GM12878 (cell line): ENCODE measurements at regions not wholly inside any gene's neighbourhood (a gene's known extent, or its start where the extent isn't known, plus 50 kb on each side); places are given as distances from the start of the nearest gene placed in this dataset.

Experiments used
- ATAC-seq: fragments of 200-7000 bp; cut with Tn5 transposase; 3 replicates; pipeline ENCODE4 v1.9.1; 2020; ENCODE audit warnings: mild to moderate bottlenecking, moderate library complexity
- BruUV-seq: library from RNA; stranded (reverse); fragments of 400-500 nt; replicated peaks from 2 replicates; lab custom pipeline; 2021; lab: Mats Ljungman, UMichigan
- CTCF ChIA-PET: fragments of 300-600 bp; sonication (Branson Sonifier 250); formaldehyde crosslinking; extraction: SDS; loops from one replicate; lab custom pipeline; 2021; ENCODE audit warnings: inconsistent platforms; lab: Yijun Ruan, JAX
- POLR2A ChIA-PET: fragments of 350-600 bp; formaldehyde crosslinking; extraction: SDS; loops from one replicate; lab custom pipeline; 2021; ENCODE audit warnings: inconsistent platforms; lab: Charles Lee
- RAD21 ChIA-PET: fragments of 300-600 bp; sonication (Branson Sonifier 250); formaldehyde crosslinking; loops from one replicate; lab custom pipeline; 2023; ENCODE audit warnings: antibody characterized with exemption; ENCODE audit not compliant: unreplicated experiment; lab: Charles Lee
- SMC1A ChIA-PET: fragments of 300-600 bp; sonication (Branson Sonifier 250); formaldehyde crosslinking; loops from one replicate; lab custom pipeline; 2023; ENCODE audit not compliant: unreplicated experiment, uncharacterized antibody; lab: Charles Lee
- DNase-seq: peaks from one replicate; pipeline ENCODE4 v3.0.0-alpha.2; 2011; ENCODE audit warnings: low read depth, low spot score
- FAIRE-seq: peaks from 3 replicates; lab custom pipeline; 2011; peaks lifted over from hg19 to GRCh38; lab: Jason Lieb, UNC
- H2AFZ ChIP-seq: 2 replicates; pipeline ENCODE4 v1.6.0; 2011; ENCODE audit warnings: low read depth, low read length, control low read depth; ENCODE audit not compliant: control insufficient read depth
- H3K27ac ChIP-seq: 2 replicates; pipeline ENCODE4 v1.5.1; 2011; ENCODE audit warnings: control low read depth; ENCODE audit not compliant: control insufficient read depth, insufficient read depth
- H3K27me3 ChIP-seq, 2 experiments: replicated peaks in 1 of 2; 2 replicates each; pipeline versions ENCODE4 v1.6.0 to v1.6.1; 2011; ENCODE audit warnings: low read length in 1 of 2; ENCODE audit not compliant: control insufficient read depth in 2 of 2, insufficient read depth in 2 of 2
- H3K36me3 ChIP-seq, 2 experiments: 2 replicates each; pipeline ENCODE4 v1.5.1; 2011; ENCODE audit warnings: low read length in 1 of 2; ENCODE audit not compliant: control insufficient read depth in 2 of 2, insufficient read depth in 2 of 2
- H3K4me1 ChIP-seq: 2 replicates; pipeline ENCODE4 v1.6.1; 2011; ENCODE audit warnings: mild to moderate bottlenecking, low read length, moderate library complexity, mixed read lengths; ENCODE audit not compliant: control insufficient read depth, insufficient read depth
- H3K4me2 ChIP-seq: 2 replicates; pipeline ENCODE4 v1.6.0; 2011; ENCODE audit warnings: control low read depth; ENCODE audit not compliant: control insufficient read depth, insufficient read depth
- H3K4me3 ChIP-seq: fragments of 200-600 bp; sonication (generic); 2 replicates; pipeline ENCODE4 v1.5.1; 2016
- H3K79me2 ChIP-seq: 2 replicates; pipeline ENCODE4 v1.6.0; 2011; ENCODE audit warnings: low read length; ENCODE audit not compliant: control insufficient read depth, insufficient read depth
- H3K9ac ChIP-seq: 2 replicates; pipeline ENCODE4 v1.8.0; 2011; ENCODE audit warnings: low read length, control low read depth, mixed read lengths; ENCODE audit not compliant: control insufficient read depth, insufficient read depth
- H3K9me3 ChIP-seq: replicated peaks from 3 replicates; pipeline ENCODE4 v1.5.1; 2011; ENCODE audit warnings: mild to moderate bottlenecking, low read length; ENCODE audit not compliant: control insufficient read depth, insufficient read depth
- H4K20me1 ChIP-seq: 2 replicates; pipeline ENCODE4 v1.6.0; 2011; ENCODE audit not compliant: control insufficient read depth, insufficient read depth
- BHLHE40 ChIP-seq, 2 experiments: fragments of 450-650 bp in 1 of 2; IDR thresholded peaks; 2 replicates each; pipeline ENCODE4 v1.6.1; 2011 to 2017; ENCODE audit warnings: low read depth in 2 of 2, borderline replicate concordance in 1 of 2, improper control_type of control experiment in 1 of 2, low read length in 1 of 2, mild to moderate bottlenecking in 1 of 2
- CHD2 ChIP-seq: IDR thresholded peaks from 2 replicates; pipeline ENCODE4 v1.6.1; 2011; ENCODE audit warnings: low read depth, low read length, improper control_type of control experiment, borderline replicate concordance
- CREB1 ChIP-seq: IDR thresholded peaks from 2 replicates; pipeline ENCODE4 v1.6.1; 2012; ENCODE audit warnings: low read depth, mild to moderate bottlenecking, inconsistent platforms
- ETV6 ChIP-seq, 2 experiments: fragments of 450-650 bp in 1 of 2; IDR thresholded peaks in 1 of 2; conservative IDR thresholded peaks in 1 of 2; 2 replicates each; pipeline ENCODE4 v1.6.1; 2014; ENCODE audit warnings: antibody characterized with exemption in 1 of 2, borderline replicate concordance in 1 of 2, low read depth in 1 of 2, mild to moderate bottlenecking in 1 of 2, moderate library complexity in 1 of 2
- GABPA ChIP-seq: IDR thresholded peaks from 2 replicates; pipeline ENCODE4 v1.6.1; 2014; ENCODE audit warnings: antibody characterized with exemption, low read depth, mild to moderate bottlenecking, inconsistent platforms
- GATAD2B ChIP-seq: fragments of 450-650 bp; conservative IDR thresholded peaks from 2 replicates; pipeline ENCODE4 v1.6.1; 2017; ENCODE audit warnings: low read depth, mild to moderate bottlenecking, moderate library complexity
- MYC ChIP-seq: IDR thresholded peaks from 2 replicates; pipeline ENCODE4 v1.6.1; 2011; ENCODE audit warnings: mild to moderate bottlenecking, low read length, moderate library complexity, inconsistent platforms; ENCODE audit not compliant: insufficient read depth, insufficient replicate concordance, insufficient read length, severe bottlenecking
- NBN ChIP-seq: fragments of 450-650 bp; IDR thresholded peaks from 2 replicates; pipeline ENCODE4 v1.6.1; 2016
- POLR2AphosphoS2 ChIP-seq: IDR thresholded peaks from 2 replicates; pipeline ENCODE4 v1.6.1; 2011; ENCODE audit warnings: low read depth, mild to moderate bottlenecking, low read length, improper control_type of control experiment, moderate library complexity
- POLR2AphosphoS5 ChIP-seq: IDR thresholded peaks from 2 replicates; pipeline ENCODE4 v1.6.1; 2011; ENCODE audit warnings: mild to moderate bottlenecking, low read length, inconsistent platforms
- ZNF207 ChIP-seq: fragments of 450-650 bp; IDR thresholded peaks from 2 replicates; pipeline ENCODE4 v1.6.1; 2014; ENCODE audit warnings: antibody characterized with exemption, mild to moderate bottlenecking, borderline replicate concordance
- ZNF217 ChIP-seq: fragments of 450-650 bp; IDR thresholded peaks from 2 replicates; pipeline ENCODE4 v1.6.1; 2017; ENCODE audit warnings: antibody characterized with exemption, mild to moderate bottlenecking
- ZNF274 ChIP-seq: IDR thresholded peaks from one replicate; pipeline ENCODE4 v1.8.0; 2011; ENCODE audit not compliant: insufficient read length, insufficient read depth
- WGBS: methylation state at CpG from one replicate; pipeline ENCODE4 v1.1.6; 2016; ENCODE audit warnings: low lambda C conversion rate; ENCODE audit not compliant: insufficient replicate concordance, insufficient coverage; ENCODE audit errors: missing lambda C conversion rate; 5-methylcytosine and 5-hydroxymethylcytosine counted together
- in situ Hi-C: fragments of 300-500 bp; cut with MboI; formaldehyde crosslinking; loops from 9 replicates; pipeline ENCODE4 v1.14.3; 2018; ENCODE audit warnings: mixed read lengths
- intact Hi-C: fragments of 100-400 bp; cut with micrococcal nuclease; formaldehyde crosslinking; loops from one replicate; pipeline ENCODE4 v1.14.2; 2022; ENCODE audit not compliant: unreplicated experiment
- TF ChIP-seq, protein P1 (sequence below): IDR thresholded peaks from 2 replicates; pipeline ENCODE4 v1.6.1; 2012; ENCODE audit warnings: low read depth, low read length, improper control_type of control experiment
- TF ChIP-seq, protein P2 (sequence below): IDR thresholded peaks from 2 replicates; pipeline ENCODE4 v1.6.1; 2011; ENCODE audit warnings: borderline replicate concordance, low read depth, mild to moderate bottlenecking, moderate library complexity, low read length; ENCODE audit not compliant: insufficient read depth, poor library complexity, severe bottlenecking
- TF ChIP-seq, protein P3 (sequence below): fragments of 150-350 bp; IDR thresholded peaks from 2 replicates; pipeline ENCODE4 v1.6.1; 2016; ENCODE audit warnings: low read depth, low read length

DNA sequence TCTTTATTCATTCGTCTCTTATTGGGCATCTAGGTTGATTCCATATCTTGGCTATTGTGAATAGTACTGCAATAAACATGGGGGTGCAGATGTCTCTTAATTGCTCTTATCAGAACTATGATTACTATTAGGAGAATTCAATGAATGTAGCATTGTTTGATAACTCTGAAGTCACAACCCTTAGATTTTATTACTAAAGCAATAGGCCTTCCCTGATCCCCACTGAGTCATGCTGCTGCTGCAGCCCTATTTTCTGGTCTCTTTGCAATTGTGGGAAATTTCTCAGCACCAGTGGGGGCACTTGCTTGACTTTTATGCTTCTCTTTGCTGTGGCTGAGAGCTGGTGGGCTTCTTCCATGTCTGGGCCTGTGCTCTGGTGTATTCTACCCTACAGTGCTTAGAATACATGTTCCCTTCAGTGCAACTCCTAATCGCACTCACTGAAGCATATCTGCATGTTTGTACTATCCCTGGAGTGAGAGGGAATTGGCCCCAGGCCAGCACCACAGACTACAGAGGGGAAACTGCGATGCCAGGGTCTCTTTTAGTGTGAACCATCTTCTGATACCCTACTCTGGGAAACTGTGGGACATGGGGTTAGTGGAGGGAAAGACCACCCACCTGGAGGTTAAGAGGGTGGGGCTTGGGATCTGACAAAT lies 52.2 kb upstream of the ROR1 start (continued):
- TF ChIP-seq GATAD2B (no peak), CREB1 (no peak), ZNF207 (no peak), MYC (no peak), BHLHE40 (IDR thresholded peaks at IDR 0.05; ENCODE audit: borderline replicate concordance in 1 of 2, low read depth in 2 of 2, low read length in 1 of 2) (no peak), POLR2AphosphoS5 (no peak), GABPA (no peak), ETV6 (conservative IDR thresholded peaks at IDR 0.05 in 1 of 2, IDR thresholded peaks at IDR 0.05 in 1 of 2; ENCODE audit: borderline replicate concordance in 1 of 2, low read depth in 1 of 2) (no peak), NBN (no peak), CHD2 (no peak), POLR2AphosphoS2 (no peak)
- TF ChIP-seq, protein P1, sequence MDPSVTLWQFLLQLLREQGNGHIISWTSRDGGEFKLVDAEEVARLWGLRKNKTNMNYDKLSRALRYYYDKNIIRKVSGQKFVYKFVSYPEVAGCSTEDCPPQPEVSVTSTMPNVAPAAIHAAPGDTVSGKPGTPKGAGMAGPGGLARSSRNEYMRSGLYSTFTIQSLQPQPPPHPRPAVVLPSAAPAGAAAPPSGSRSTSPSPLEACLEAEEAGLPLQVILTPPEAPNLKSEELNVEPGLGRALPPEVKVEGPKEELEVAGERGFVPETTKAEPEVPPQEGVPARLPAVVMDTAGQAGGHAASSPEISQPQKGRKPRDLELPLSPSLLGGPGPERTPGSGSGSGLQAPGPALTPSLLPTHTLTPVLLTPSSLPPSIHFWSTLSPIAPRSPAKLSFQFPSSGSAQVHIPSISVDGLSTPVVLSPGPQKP = no peak

DNA sequence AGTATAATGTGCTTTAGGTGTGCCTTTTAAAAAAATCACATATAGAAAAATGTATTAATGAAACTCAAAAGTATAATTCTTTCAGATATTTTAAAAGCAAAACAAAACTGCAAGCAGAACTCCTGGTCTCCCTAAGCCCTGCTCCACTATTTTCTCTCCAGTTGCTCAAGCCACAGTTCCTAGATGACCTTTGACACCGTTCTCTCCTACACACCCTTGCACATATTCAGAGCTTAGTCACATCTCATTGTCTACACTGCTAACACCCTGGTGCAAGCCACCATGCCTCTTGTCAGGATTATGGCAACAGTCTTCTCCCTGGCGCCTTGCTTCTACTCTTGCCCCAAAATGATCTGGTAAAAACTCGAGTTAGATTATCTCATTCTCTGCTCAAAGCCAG lies 50.2 kb upstream of the ROR1 start:
- in situ Hi-C loops = no loop called here
- Histone ChIP-seq H3K9me3 (no peaks in the 10 kb centered on the region), H3K27ac (no peak overlapping the region), H3K36me3 (no peaks in the 10 kb centered on the region), H4K20me1 (no peaks in the 10 kb centered on the region), H3K79me2 (no peaks in the 10 kb centered on the region), H3K4me2 (no peak overlapping the region)
- FAIRE-seq = no peak
- ChIA-PET POLR2A (no interaction called here), CTCF (no interaction called here)
- WGBS = 0% methylated on average over 3 of the region's 3 CpGs
- TF ChIP-seq, protein P2, sequence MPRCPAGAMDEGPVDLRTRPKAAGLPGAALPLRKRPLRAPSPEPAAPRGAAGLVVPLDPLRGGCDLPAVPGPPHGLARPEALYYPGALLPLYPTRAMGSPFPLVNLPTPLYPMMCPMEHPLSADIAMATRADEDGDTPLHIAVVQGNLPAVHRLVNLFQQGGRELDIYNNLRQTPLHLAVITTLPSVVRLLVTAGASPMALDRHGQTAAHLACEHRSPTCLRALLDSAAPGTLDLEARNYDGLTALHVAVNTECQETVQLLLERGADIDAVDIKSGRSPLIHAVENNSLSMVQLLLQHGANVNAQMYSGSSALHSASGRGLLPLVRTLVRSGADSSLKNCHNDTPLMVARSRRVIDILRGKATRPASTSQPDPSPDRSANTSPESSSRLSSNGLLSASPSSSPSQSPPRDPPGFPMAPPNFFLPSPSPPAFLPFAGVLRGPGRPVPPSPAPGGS = no peak
- TF ChIP-seq ZNF274 (no peak), ZNF217 (no peak)
- TF ChIP-seq, protein P3, sequence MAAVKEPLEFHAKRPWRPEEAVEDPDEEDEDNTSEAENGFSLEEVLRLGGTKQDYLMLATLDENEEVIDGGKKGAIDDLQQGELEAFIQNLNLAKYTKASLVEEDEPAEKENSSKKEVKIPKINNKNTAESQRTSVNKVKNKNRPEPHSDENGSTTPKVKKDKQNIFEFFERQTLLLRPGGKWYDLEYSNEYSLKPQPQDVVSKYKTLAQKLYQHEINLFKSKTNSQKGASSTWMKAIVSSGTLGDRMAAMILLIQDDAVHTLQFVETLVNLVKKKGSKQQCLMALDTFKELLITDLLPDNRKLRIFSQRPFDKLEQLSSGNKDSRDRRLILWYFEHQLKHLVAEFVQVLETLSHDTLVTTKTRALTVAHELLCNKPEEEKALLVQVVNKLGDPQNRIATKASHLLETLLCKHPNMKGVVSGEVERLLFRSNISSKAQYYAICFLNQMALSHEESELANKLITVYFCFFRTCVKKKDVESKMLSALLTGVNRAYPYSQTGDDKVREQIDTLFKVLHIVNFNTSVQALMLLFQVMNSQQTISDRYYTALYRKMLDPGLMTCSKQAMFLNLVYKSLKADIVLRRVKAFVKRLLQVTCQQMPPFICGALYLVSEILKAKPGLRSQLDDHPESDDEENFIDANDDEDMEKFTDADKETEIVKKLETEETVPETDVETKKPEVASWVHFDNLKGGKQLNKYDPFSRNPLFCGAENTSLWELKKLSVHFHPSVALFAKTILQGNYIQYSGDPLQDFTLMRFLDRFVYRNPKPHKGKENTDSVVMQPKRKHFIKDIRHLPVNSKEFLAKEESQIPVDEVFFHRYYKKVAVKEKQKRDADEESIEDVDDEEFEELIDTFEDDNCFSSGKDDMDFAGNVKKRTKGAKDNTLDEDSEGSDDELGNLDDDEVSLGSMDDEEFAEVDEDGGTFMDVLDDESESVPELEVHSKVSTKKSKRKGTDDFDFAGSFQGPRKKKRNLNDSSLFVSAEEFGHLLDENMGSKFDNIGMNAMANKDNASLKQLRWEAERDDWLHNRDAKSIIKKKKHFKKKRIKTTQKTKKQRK = no peak
- TF ChIP-seq, all 136 proteins: peak for 0
- no peak overlapping the region for H3K4me3 ChIP-seq
- ChIA-PET SMC1A (no interaction called here), RAD21 (no interaction called here)
- BruUV-seq = no TSS peak
- no peaks in the 10 kb centered on the region for H3K4me1 ChIP-seq
- intact Hi-C loops = no loop called here
- DNase-seq = no peak
- no peak for ATAC-seq
- H3K27me3 ChIP-seq = peaks cover 0 to 2% of the 10 kb centered on the region in 2 experiments; a peak in 3 of 4 replicates
- no peak overlapping the region for H2AFZ ChIP-seq
- H3K9ac ChIP-seq = no peak overlapping the region
